Left lobe of liver (tissue), 2 donors: ENCODE measurements at regions not wholly inside any gene's neighbourhood (a gene's known extent, or its start where the extent isn't known, plus 50 kb on each side); places are given as distances from the start of the nearest gene placed in this dataset.

ENCODE experiments used
- ATAC-seq: fragments of 200-7000 bp; cut with Tn5 transposase; one replicate; pipeline ENCODE4 v1.9.1; 2020; ENCODE audit warnings: mild to moderate bottlenecking, moderate library complexity
- DNase-seq: peaks from one replicate; pipeline ENCODE4 v3.0.0-alpha.2; 2020; ENCODE audit warnings: low spot score
- donor health status: DM: no; HTN: no; CAD: no; lungs with moderate emphysema.
- donor health status: DM: no; HTN: yes; CAD: no.

DNA sequence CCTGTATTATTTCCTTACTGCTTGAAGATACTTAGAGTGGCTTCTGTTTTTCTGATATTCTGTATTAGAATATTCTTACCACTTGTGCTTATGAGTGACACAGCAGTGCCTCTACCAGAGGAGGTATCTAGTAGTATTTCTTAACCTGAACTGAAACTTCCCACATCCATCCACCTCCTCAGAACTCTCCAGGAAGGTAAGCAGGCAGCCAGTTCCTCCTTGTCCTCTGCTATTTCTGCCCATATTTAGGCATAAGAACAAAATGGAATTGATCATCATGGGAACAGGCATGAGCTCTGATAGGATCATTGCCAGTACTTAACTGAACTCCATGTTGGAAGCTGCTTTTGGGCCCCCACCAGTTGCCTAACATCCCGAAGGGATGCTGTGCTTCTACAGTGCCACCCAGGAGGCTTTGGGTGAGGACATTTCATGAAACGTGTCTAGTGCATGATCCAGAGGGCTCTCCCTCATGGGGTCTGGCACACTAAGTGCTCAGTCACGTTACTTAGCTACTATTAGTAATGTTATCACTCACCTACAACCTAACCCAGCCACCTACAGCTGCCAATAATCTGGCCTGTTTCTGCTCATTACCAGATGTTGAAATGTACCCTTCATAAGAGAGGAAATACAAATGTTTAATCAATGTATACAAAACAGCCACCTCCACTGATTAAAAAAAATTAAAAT is 520.7 kb downstream of the EIPR1 start:
- DNase-seq = no peak

DNA sequence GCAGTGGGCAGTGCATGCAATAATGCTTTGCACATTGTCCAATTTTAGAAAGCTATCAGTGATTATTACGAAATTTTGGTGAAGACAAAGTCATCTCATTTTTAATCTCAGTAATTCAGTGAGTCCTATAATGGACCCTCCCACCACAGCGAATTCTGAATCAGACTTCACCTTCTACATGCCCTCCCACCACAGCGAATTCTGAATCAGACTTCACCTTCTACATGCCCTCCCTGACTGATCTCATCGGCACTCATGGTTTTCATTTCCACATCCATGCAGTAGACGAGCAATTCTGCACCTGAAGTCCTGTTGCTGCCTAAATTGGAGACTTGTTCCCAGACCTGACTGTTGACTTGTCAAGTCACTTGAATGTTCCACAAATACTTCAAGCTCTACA is 522.3 kb downstream of the EIPR1 start:
- ATAC-seq = no peak
- no peak for DNase-seq

More for the DNA sequence above, 520.7 kb downstream of the EIPR1 start:
- ATAC-seq = no peak

- no peak for ATAC-seq
- no peak for DNase-seq
These were observed 522.3 kb upstream of the MYT1L start for GRCh38 chr2:2853346-2853745.

GRCh38 chr2:2851806-2852777 is 521.0 kb upstream of the MYT1L start:
- no peak for DNase-seq
- no peak for ATAC-seq

- ATAC-seq (no peak), DNase-seq (no peak)
These were observed 520.2 kb upstream of the MYT1L start for GRCh38 chr2:2851316-2851715.

DNA sequence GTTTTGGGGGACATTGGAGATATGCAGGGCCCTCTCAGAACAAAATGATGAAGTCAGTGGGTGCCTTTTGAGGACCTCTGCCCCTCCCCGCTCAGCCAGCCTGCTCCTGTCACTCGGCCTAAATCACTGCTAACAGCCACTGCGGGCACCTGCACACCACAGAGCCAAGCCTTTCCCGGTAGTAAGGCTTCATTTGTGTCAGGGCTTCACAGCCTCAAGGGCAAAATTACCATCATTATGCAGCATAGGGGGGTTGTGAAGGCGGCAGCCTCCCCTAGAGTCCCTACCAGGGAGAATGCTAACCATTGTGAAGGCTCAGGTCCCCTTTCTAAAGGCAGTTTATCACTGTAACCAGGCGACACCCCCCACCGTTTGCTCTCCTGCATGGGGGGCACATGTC is 519.8 kb upstream of the MYT1L start:
- DNase-seq = no peak
- no peak for ATAC-seq

GRCh38 chr2:2850218-2850755 is 519.2 kb upstream of the MYT1L start:
- ATAC-seq (no peak), DNase-seq (no peak)

- ATAC-seq (no peak), DNase-seq (no peak)
These were observed 518.6 kb upstream of the MYT1L start for GRCh38 chr2:2849464-2850217.

DNA sequence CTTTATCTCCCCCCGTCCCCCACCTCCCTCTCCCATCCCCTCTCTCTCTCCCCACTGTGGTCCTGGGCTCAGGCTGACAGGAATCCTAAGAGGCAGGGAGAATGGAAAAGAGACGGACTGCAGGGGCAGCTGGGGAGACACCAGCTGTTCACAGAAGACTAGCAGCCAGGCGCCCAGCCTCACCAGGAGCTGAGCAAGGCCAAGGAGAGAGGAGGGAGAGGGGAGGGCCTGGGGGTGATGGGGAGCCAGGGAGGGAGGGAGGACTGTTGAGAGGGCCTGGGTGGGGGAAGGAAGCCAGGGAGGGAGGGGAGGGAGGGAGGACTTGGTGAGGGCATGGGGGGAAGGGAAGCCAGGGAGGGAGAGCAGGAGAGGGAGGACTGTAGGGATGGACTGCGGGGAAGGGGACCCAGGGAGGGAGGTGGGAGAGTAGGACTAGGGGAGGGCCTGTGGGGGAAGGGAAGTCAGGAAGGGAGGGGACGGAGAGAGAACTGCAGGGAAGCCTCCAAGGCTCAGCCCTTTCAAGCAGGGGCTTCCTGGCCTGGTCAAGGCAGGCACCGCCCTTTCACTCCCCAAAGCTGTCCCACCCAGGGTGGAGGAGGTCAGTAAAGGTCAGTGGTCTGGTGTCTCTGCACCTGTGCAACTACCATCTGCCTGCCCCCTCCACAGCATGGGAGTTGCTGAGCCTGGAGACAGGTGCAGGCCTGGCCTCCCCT is 517.7 kb upstream of the MYT1L start:
- DNase-seq = no peak
- no peak for ATAC-seq

DNA sequence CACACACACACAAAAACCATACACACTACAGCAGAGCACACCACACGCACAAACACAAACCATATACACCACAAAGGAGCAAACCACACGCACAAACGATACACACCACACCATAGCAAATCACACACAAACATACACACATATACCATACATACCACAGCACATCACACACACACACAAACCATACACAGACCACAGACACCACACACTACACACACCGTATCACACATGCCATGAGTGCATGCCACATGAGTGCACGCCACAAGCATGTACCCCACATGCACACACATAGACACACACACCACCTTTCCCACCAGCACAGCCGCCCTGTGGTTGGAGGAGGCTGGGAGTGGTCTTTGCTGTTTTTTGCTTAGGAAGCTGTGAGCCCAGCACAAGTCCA is 517.1 kb upstream of the MYT1L start:
- ATAC-seq (no peak), DNase-seq (no peak)

- no peak for ATAC-seq
- no peak for DNase-seq
These were observed 516.2 kb upstream of the MYT1L start for GRCh38 chr2:2847209-2847676.

DNA sequence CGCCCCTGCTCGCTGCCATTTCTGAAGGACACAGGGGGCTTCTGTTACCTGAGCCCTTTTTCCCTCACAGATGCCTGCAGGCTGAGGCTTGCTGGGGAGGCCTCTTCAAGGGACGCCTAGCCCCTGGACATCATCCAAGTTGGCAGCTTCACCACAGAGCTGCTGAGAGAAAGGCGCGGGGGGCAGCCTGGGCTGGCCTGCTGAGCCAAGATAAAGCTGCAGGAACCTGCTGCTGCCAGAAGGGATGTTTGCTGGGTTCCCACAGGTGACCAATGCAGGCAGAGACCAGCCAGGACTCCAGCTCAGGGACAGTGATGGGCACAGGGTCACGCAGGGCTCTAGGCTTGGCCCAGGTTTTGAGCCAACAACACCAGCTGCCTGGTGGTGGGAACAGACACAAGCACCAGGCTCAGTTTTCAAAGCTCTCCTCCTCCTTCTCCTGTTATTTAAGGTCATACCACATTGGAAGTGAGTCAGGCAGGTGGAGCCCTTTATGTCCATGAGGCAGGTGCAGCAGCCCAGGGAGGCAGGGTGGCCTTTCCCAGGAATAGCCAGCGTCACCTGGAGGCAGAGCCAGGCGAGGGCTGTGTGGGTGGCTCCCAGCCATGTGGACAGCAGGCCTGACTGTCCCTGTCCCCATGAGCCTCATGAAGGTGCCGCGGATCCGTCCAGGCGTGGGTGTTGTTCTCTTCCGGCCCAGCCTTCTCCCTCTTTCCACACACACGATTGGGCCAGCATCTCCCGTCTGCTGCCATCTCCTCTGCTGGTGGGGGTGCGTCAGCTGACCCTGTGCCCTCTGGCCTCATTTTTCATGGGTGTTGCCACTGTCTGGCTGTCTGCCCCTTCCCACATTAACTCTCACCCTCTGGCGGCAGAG is 515.5 kb upstream of the MYT1L start:
- no peak for DNase-seq
- no peak for ATAC-seq

GRCh38 chr2:2845806-2846315 is 514.8 kb upstream of the MYT1L start:
- ATAC-seq = no peak
- DNase-seq = no peak

DNA sequence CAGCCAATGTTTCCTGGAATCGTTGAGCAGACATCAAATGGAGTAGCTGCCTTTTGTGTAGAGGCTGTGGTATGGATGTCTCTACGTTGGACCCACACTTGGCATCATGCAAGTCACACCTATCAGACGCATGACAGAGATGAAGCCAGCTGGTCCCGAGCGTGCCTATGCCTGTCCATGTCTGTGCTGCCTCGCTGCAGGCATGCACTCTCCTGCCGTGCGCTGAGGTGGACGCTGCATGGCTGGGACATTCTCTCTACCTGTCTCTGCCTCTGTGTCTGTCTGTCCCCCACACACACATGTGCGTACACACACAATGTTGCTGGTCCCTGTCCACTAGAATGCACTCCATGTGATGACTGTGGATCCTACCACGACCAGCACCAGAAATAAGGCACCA is 514.2 kb upstream of the MYT1L start:
- DNase-seq (no peak), ATAC-seq (no peak)

DNA sequence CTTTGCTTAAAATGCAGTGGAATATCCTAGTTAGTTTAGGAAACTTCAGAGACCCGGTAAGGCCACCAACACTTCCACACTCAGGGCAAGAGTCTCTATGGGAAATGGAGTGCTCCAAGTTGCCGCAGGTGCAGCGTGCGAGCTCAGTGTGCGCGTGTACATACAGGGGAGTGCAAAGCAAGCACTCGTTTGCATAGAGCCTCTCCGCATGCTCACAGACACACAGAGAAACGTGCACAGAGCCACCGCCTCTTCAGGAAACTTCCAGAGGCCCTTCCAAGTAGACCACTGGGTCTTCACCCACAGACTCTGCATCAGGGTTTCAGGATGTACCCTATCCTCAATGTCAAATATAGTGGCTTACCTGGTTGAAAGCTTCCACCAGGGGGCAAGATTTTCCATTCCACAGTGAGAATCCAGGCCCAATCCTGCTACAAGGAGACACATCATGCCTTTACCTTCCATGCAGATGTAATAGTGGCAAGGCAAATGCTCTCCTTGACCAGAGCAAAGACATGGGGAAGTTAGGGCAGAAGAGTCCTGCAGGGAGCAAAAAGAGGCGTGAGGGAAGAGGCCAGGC is 513.0 kb upstream of the MYT1L start:
- ATAC-seq = peak; percentile 69
- no peak for DNase-seq

DNA sequence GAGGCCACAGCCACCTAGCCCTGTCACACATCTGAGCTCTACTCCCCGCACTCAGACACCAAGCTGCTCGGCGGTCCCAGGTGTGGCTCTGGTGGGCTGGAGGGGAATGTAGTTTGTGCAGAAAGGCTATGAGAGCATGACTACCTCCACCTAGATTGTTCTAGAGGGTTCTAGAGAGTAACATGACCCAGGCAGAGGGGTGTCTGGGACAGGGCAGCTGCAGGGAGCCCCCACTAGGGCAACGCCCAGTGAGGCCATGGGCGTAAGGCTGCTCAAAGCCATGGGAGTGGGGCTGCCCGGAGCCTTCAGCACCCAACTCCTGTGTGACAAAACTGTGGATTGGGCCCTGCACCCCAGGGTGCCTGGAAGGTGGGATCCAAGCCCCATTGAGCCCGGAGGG is 511.4 kb upstream of the MYT1L start:
- no peak for ATAC-seq

DNA sequence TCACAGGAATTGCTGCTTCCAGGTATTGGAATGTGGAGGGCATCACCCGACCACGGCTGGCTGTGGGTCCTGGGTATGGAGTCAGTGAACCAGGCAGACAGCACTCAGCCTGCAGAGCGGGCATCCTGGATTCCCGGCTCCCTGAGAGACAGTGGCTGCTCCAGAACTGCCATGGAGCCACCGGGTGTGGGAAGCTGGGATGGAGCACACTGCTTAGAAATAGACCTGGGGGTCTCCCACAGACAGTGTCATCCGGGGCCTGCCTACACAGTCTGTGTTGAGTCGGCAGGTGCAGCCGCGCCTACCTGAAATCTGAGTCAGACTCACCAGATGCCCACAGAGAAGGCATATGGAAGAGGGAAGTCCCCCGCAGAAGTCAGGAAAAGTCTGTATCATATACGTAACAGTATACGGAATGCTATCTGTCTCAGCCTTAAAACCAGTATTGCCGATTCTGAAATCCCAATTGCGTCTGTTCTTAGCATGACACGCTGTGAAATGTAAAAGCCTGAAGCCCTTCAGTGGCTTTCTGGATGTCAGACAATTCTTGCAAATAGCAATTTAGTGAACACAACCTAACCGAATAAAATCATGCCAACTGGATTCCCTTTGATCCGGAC is 509.7 kb upstream of the MYT1L start:
- ATAC-seq (no peak), DNase-seq (no peak)

More for the DNA sequence above, 511.4 kb upstream of the MYT1L start:
- peak; percentile 35 for DNase-seq

DNA sequence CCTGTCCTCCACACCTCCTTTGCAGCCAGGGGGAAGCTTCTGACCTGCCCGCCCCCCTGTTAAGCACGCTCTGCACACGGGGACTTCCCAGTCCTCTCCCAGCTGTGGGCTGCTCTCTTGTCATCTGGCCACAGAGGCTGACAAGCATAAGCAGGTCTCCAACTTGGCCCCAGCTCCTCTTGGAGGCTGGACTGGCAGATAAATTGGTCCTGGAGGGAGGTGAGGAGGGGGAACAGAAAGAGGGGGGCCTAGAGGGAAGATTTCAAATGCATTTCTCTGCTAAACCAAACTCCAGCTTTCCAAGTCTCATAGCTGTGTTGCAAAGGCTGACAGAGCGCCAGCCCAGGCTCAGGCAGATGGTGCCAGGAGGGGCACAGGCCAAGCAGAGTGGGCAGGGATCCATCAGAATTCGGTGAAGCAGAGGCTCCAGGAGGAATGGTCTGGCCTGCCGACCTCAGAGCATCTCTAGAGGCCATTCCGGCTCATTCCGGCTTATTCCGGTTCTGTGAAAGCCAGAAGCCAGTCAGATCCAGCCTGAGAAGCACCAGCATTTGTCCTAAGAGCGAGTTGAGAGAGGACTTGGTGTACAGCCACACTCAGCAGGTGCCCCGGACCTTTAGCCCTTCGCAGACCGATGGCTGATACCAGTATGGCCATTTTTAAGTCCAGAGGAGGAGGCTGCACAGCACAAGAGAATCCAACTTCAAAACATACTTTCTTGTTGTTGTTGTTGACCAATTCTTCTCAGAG is 508.9 kb upstream of the MYT1L start:
- ATAC-seq (no peak), DNase-seq (peak; percentile 2)
